Nephron (organoid): ENCODE measurements at regions not wholly inside any gene's neighbourhood (a gene's known extent, or its start where the extent isn't known, plus 50 kb on each side); places are given as distances from the start of the nearest gene placed in this dataset.
"Not testable (repeated sequence)": the region's sequence is repeated elsewhere in the genome, so short reads cannot be mapped to it uniquely, and the experiment has no call there.

Source experiments
- H3K27ac Mint-ChIP-seq, 3 experiments: 2 replicates each; pipeline ENCODE4 v1.8.0; 2020; ENCODE audit warnings: mixed read lengths in 3 of 3, mild to moderate bottlenecking in 2 of 3, moderate library complexity in 1 of 3
- H3K27me3 Mint-ChIP-seq: 2 replicates; pipeline ENCODE4 v1.8.0; 2021; ENCODE audit warnings: low read depth, mild to moderate bottlenecking, moderate library complexity, mixed read lengths
- H3K36me3 Mint-ChIP-seq: 2 replicates; pipeline ENCODE4 v1.8.0; 2020; ENCODE audit warnings: low read depth, mixed read lengths
- H3K4me1 Mint-ChIP-seq: 2 replicates; pipeline ENCODE4 v1.8.0; 2020; ENCODE audit warnings: mixed read lengths
- H3K4me3 Mint-ChIP-seq, 3 experiments: 2 replicates each; pipeline ENCODE4 v1.8.0; 2020; ENCODE audit warnings: mild to moderate bottlenecking in 3 of 3, mixed read lengths in 3 of 3, moderate library complexity in 2 of 3
- H3K9me3 Mint-ChIP-seq: 2 replicates; pipeline ENCODE4 v1.8.0; 2020; ENCODE audit warnings: mixed read lengths

GRCh38 chr9:138174954-138175353 is 297.4 kb downstream of the CACNA1B start:
- not testable (repeated sequence) for H3K36me3 Mint-ChIP-seq

GRCh38 chr9:138175354-138175753 is 297.8 kb downstream of the CACNA1B start:
- H3K36me3 Mint-ChIP-seq, H3K9me3 Mint-ChIP-seq, H3K27ac Mint-ChIP-seq, H3K4me3 Mint-ChIP-seq, H3K27me3 Mint-ChIP-seq: not testable (repeated sequence)
- peaks cover 21% of the 10 kb centered on the region for H3K4me1 Mint-ChIP-seq

More at GRCh38 chr9:138174954-138175353, 297.4 kb downstream of the CACNA1B start:
- H3K4me1 Mint-ChIP-seq: peaks cover 21% of the 10 kb centered on the region
- H3K27ac Mint-ChIP-seq, H3K4me3 Mint-ChIP-seq, H3K27me3 Mint-ChIP-seq, H3K9me3 Mint-ChIP-seq: not testable (repeated sequence)

- H3K4me1 Mint-ChIP-seq: peaks cover 21% of the 10 kb centered on the region
- not testable (repeated sequence) for H3K4me3 Mint-ChIP-seq, H3K36me3 Mint-ChIP-seq, H3K27ac Mint-ChIP-seq, H3K9me3 Mint-ChIP-seq, H3K27me3 Mint-ChIP-seq
These were observed 299.5 kb downstream of the CACNA1B start for GRCh38 chr9:138177091-138177490.

- not testable (repeated sequence) for H3K27me3 Mint-ChIP-seq, H3K9me3 Mint-ChIP-seq, H3K4me3 Mint-ChIP-seq, H3K36me3 Mint-ChIP-seq
- H3K27ac Mint-ChIP-seq: peak overlapping the region in 2 of 3 experiments; percentile 17 to 64
- peaks cover 13% of the 10 kb centered on the region for H3K4me1 Mint-ChIP-seq
These were observed 301.4 kb downstream of the CACNA1B start for GRCh38 chr9:138179003-138179402.

GRCh38 chr9:138179671-138180070 is 302.1 kb downstream of the CACNA1B start:
- H3K27ac Mint-ChIP-seq: peak overlapping the region in 2 of 3 experiments; percentile 17 to 64
- not testable (repeated sequence) for H3K9me3 Mint-ChIP-seq, H3K36me3 Mint-ChIP-seq, H3K4me3 Mint-ChIP-seq, H3K27me3 Mint-ChIP-seq, H3K4me1 Mint-ChIP-seq

- H3K4me3 Mint-ChIP-seq, H3K4me1 Mint-ChIP-seq, H3K27ac Mint-ChIP-seq, H3K9me3 Mint-ChIP-seq, H3K36me3 Mint-ChIP-seq, H3K27me3 Mint-ChIP-seq: not testable (repeated sequence)
These were observed 304.4 kb downstream of the CACNA1B start for GRCh38 chr9:138181963-138182362.

- H3K4me3 Mint-ChIP-seq, H3K9me3 Mint-ChIP-seq, H3K36me3 Mint-ChIP-seq, H3K27me3 Mint-ChIP-seq, H3K4me1 Mint-ChIP-seq, H3K27ac Mint-ChIP-seq: not testable (repeated sequence)
These were observed 319.6 kb downstream of the CACNA1B start for GRCh38 chr9:138197156-138197555.

- not testable (repeated sequence) for H3K4me1 Mint-ChIP-seq, H3K36me3 Mint-ChIP-seq, H3K27me3 Mint-ChIP-seq, H3K4me3 Mint-ChIP-seq, H3K9me3 Mint-ChIP-seq, H3K27ac Mint-ChIP-seq
These were observed 321.4 kb downstream of the CACNA1B start for GRCh38 chr9:138198963-138199362.

GRCh38 chr9:138199917-138200316 is 322.3 kb downstream of the CACNA1B start:
- H3K4me1 Mint-ChIP-seq, H3K36me3 Mint-ChIP-seq, H3K4me3 Mint-ChIP-seq, H3K27me3 Mint-ChIP-seq, H3K9me3 Mint-ChIP-seq, H3K27ac Mint-ChIP-seq: not testable (repeated sequence)

- H3K9me3 Mint-ChIP-seq, H3K4me3 Mint-ChIP-seq, H3K36me3 Mint-ChIP-seq, H3K27ac Mint-ChIP-seq, H3K4me1 Mint-ChIP-seq, H3K27me3 Mint-ChIP-seq: not testable (repeated sequence)
These were observed 323.0 kb downstream of the CACNA1B start for GRCh38 chr9:138200481-138201142.

GRCh38 chr9:138201167-138201889 is 323.7 kb downstream of the CACNA1B start:
- H3K27ac Mint-ChIP-seq, H3K4me1 Mint-ChIP-seq, H3K4me3 Mint-ChIP-seq, H3K36me3 Mint-ChIP-seq, H3K27me3 Mint-ChIP-seq, H3K9me3 Mint-ChIP-seq: not testable (repeated sequence)

- not testable (repeated sequence) for H3K4me3 Mint-ChIP-seq, H3K27ac Mint-ChIP-seq, H3K4me1 Mint-ChIP-seq, H3K36me3 Mint-ChIP-seq, H3K27me3 Mint-ChIP-seq, H3K9me3 Mint-ChIP-seq
These were observed 324.5 kb downstream of the CACNA1B start for GRCh38 chr9:138202043-138202442.

GRCh38 chr9:138203304-138203703 is 325.7 kb downstream of the CACNA1B start:
- not testable (repeated sequence) for H3K27ac Mint-ChIP-seq, H3K36me3 Mint-ChIP-seq, H3K9me3 Mint-ChIP-seq, H3K27me3 Mint-ChIP-seq, H3K4me3 Mint-ChIP-seq, H3K4me1 Mint-ChIP-seq

GRCh38 chr9:138203872-138204271 is 326.3 kb downstream of the CACNA1B start:
- H3K36me3 Mint-ChIP-seq, H3K27ac Mint-ChIP-seq, H3K9me3 Mint-ChIP-seq, H3K4me3 Mint-ChIP-seq, H3K4me1 Mint-ChIP-seq, H3K27me3 Mint-ChIP-seq: not testable (repeated sequence)

GRCh38 chr9:138206108-138206507 is 328.5 kb downstream of the CACNA1B start:
- not testable (repeated sequence) for H3K27ac Mint-ChIP-seq, H3K9me3 Mint-ChIP-seq, H3K36me3 Mint-ChIP-seq, H3K27me3 Mint-ChIP-seq, H3K4me3 Mint-ChIP-seq
- peaks cover 13% of the 10 kb centered on the region for H3K4me1 Mint-ChIP-seq
